CD1c-positive myeloid dendritic cell (primary cell): ENCODE measurements at regions not wholly inside any gene's neighbourhood (a gene's known extent, or its start where the extent isn't known, plus 50 kb on each side); places are given as distances from the start of the nearest gene placed in this dataset.
"Not testable (repeated sequence)": the region's sequence is repeated elsewhere in the genome, so short reads cannot be mapped to it uniquely, and the experiment has no call there.

Experiments
- DNase-seq: peaks from one replicate; pipeline ENCODE4 v3.0.0-alpha.2; 2016; ENCODE audit errors: extremely low spot score

- no peak for DNase-seq
Measured at GRCh38 chr11:42762348-42762747, 549.4 kb upstream of the API5 start.

DNA sequence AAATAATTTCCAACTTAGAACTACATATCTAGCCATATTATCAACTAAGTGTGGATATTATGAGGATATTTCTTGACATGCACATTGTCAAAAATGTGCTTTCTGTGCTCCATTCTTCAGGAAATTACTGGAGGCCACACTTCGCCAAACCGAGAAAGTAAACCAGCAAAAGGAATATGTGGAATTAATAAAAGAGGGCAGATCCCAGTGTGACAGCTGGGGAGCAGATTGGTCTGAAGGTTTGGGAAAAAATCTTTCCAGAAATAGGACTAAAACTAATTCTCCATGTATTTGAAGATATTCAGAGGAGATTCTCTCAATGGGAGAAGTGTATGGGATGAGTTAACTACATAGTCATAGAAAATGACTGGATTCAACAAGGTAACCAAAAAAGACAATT is 546.9 kb upstream of the API5 start:
- DNase-seq, result no peak

DNA sequence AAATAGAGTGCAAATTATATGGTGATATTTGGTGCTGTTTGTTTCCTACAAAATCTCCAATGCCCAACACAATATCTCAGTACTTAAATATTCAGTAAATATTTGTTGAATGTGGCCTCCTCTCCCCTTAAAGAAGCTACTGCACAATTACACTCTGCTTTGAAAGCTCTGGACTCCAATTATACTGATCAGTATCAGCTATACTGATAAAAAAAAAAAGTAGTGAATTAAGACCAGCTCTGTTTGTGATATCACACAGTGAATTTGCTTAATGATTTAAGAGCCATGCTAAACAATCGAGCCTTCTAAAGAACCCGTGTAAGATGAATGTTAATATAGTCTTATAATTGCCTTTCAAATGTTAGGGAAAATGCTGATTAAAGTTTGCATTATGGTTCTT is 543.2 kb upstream of the API5 start:
- DNase-seq, result no peak

DNA sequence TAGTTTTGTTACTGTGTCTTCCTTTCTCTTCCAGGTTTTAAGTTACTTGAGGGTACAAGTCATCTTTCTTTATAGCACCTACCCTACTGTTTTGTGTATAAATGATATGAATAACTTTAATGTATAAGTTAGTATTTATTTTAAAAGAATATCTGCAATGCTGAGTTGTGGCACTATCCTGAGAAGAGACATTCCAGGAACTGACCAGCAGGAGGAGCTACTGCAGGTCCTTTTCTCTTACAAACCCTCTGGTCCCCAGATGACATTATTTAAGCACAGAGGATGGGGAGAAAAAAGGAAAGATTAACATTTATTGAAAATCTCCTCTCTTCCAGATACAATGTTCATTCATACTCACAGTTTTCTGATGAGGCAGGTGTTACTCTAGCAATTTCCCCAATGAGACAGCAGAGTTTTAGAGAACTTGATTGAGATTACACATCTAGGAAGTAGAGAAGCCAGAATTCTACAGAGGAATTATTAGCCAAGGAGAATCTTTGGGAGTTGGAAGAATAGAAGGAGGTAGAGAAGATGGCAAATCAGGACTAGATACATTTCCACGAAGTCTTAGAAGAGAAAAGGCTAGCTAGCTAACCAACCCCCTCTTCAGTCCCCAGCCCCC is 541.2 kb upstream of the API5 start:
- no peak for DNase-seq

GRCh38 chr11:42772886-42773285 is 538.9 kb upstream of the API5 start:
- DNase-seq, result no peak

GRCh38 chr11:42773729-42774128 is 538.1 kb upstream of the API5 start:
- no peak for DNase-seq

GRCh38 chr11:42774567-42774966 is 537.2 kb upstream of the API5 start:
- DNase-seq, result no peak

DNA sequence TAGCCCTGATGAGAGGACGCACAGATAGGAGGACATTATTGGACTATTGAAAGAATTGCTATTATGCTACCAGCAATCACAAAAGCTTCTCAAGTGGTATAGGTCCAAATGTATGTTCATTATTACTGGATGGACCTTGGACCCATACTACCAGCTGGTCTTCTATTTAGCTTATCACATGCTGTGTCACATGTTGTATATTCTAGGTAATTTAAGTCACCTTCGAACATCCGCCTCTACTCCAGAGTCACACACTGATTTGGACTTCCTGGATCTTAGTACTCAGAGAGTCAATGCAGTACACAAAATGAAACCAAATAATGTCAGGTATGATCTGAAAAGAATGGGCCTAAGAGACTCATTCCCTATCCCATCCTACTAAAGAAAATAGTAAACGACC is 534.0 kb upstream of the API5 start:
- DNase-seq, result no peak

GRCh38 chr11:42778193-42778592 is 533.6 kb upstream of the API5 start:
- no peak for DNase-seq

DNA sequence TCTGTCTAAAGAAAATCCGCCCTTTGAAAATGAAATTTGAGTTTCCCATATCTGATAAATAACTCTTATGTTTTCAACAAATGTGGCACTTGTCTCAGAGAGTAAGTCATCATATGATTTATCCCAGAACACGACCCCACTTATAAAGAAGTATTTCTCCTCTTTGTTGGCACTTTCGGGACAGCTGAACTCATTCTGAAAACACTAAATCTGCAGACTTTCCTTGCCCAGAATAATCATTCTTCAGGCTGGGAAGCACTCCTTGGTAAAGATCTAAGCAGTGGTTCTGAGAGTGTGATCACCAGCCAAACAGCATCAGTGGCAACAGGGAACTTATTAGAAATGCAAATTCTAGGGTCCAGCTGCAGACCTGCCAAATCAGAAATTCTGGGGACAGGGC is 532.2 kb upstream of the API5 start:
- no peak for DNase-seq

DNA sequence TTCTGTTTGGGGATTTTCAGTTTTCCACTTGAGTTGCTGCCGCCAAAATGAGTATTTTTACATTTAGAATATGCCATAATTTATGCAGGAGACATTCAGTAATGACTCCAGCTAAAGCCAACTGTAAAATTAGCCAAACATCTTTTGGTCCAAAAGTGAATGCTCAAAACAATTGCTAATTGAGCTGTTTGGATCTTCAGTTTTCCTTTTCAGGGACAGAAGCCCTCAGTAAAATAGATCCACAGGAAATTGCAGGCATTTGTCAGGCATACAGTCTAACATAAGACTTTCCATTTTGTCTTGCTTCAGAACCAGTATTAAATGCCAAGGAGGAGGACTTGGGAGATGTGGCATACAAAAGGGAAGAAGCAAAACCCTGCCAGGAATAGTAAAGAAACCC is 524.8 kb upstream of the API5 start:
- DNase-seq, result no peak

DNA sequence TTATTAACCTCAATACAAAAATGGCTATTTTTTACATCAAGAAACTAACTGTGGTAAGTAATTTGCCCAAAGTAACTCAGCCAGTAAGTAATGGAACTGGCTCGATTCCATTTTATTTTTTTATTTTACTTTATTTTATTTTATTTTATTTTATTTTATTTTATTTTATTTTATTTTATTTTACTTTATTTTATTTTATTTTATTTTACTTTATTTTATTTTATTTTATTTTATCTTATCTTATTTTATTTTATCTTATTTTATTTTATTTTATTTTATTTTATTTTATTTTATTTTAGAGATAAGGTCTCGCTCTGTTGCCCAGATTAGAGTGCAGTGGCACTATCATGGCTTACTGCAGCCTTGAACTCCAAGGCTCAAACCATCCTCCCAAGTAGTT is 516.3 kb upstream of the API5 start:
- not testable (repeated sequence) for DNase-seq

- no peak for DNase-seq
Measured at GRCh38 chr11:42800041-42800440, 511.8 kb upstream of the API5 start.

GRCh38 chr11:42802201-42802899 is 509.4 kb upstream of the API5 start:
- DNase-seq, result no peak

- no peak for DNase-seq
Measured at GRCh38 chr11:42806191-42806590, 505.6 kb upstream of the API5 start.

DNA sequence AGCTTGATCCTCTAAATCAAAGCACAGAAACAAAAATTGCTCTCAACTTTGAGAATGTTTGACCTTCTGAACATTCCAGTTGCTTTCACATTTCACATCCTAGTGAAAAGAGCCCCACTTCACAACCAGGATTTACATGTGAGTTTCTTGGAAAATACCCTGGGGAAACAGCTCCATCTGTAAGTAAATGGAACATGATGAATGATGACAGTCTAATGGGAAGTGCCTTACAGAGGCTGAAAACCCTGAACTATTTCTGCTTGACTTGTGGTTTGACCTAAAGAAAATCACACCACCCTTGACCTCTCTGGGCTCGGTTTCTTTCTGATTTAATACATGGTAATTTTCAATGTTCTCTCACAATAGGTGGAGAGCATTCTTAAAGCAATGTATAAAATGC is 499.4 kb upstream of the API5 start:
- no peak for DNase-seq

- DNase-seq, result no peak
Measured at GRCh38 chr11:42812960-42813359, 498.8 kb upstream of the API5 start.

DNA sequence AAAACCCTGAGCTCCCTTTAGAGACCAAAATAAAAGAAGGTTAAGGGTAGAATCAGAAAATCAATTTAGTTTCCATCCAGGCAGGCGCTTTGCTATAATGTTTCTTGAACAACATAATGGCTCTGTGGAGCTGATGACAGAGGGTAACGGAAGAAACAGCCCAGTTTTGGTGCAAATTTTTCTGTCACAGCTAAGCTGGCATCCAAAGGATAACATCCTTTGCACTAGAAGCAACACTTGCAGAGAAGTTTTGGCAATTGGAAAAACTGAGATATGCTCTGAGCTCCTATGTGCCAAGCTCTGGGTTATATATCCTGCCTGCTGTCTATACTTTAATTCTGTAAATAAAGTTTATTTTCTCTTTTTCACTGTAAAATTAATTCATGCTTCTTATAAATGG is 495.3 kb upstream of the API5 start:
- no peak for DNase-seq

DNA sequence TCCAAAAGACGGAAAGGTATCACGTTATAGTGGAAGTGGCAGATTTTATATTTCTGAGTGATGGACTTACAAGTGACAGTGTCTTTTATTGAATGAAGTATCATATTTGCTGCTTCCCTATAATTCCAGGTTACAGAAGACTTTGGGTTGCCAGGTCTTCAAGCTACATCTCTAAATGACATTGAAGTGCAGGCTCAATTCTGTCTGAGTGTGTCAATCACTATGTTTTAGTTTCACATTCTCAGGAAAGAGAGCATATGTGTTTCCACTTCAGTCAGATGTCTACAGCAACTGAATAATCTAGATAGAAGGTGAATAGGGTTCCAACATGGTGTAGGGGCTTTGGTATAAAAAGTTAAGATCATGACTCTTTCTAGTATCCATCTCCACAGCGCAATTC is 492.7 kb upstream of the API5 start:
- DNase-seq, result no peak

DNA sequence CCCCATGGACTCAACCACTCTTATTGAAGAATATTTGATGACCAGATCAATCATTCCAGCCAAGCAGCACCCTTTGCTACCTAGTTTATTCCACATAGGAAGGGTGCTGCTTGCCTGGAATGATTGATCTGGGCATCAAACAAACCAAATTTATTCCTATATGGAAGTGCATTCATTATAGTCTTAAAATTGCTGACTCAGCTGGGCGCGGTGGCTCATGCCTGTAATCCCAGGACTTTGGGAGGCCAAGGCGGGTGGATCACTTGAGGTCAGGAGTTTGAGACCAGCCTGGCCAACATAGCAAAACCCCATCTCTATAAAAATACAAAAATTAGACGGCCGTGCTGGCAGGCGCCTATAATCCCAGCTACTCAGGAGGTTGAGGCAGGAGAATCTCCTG is 489.6 kb upstream of the API5 start:
- DNase-seq, result not testable (repeated sequence)

GRCh38 chr11:42823546-42823945 is 488.2 kb upstream of the API5 start:
- no peak for DNase-seq

- DNase-seq, result no peak
Measured at GRCh38 chr11:42824067-42824466, 487.7 kb upstream of the API5 start.

GRCh38 chr11:42825598-42825997 is 486.2 kb upstream of the API5 start:
- no peak for DNase-seq

DNA sequence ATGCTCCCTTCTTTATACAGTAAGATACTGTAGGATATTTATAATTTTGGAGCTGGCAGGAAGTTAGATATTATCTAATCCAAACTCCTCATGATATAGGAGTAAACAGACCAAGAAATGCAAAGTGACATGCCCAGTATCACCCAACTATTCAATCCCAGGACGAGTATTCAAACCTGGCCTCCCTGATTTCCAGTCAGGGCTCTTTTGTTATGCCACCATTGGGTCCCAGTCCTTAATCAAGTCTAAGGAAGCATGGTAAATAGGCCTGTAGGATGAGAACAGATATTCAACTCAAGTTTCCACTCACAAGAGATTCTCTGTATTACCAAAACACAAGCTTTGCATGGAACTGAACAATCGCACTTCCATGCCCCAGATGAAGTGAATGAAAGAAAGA is 484.0 kb upstream of the API5 start:
- no peak for DNase-seq
